ENCODE measurements at regions not wholly inside any gene's neighbourhood (a gene's known extent, or its start where the extent isn't known, plus 50 kb on each side); places are given as distances from the start of the nearest gene placed in this dataset.

DNA sequence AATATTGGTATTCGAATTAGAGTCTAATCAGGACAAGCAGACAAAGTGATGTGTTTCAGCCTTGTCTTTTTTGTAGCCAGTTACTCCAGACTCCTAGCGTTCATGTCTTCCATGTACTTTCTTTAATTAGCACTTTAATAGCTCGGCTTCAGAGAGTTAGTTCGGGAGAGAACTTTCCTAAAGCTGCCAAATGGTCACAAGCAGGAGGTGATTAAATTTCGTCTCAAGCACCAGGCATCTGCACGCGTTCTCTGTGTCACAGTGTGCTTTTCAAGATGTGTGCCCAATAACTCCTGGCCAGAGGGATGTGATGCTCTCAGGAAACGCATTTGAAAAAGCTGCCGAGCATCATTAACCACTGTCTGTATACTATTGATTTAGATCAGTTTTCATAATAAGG is 790.8 kb downstream of the SOCS6 start:
- no peak for TF ChIP-seq POLR2A (IDR thresholded peaks at IDR 0.05)
- TF ChIP-seq, protein P1, sequence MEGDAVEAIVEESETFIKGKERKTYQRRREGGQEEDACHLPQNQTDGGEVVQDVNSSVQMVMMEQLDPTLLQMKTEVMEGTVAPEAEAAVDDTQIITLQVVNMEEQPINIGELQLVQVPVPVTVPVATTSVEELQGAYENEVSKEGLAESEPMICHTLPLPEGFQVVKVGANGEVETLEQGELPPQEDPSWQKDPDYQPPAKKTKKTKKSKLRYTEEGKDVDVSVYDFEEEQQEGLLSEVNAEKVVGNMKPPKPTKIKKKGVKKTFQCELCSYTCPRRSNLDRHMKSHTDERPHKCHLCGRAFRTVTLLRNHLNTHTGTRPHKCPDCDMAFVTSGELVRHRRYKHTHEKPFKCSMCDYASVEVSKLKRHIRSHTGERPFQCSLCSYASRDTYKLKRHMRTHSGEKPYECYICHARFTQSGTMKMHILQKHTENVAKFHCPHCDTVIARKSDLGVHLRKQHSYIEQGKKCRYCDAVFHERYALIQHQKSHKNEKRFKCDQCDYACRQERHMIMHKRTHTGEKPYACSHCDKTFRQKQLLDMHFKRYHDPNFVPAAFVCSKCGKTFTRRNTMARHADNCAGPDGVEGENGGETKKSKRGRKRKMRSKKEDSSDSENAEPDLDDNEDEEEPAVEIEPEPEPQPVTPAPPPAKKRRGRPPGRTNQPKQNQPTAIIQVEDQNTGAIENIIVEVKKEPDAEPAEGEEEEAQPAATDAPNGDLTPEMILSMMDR (IDR thresholded peaks at IDR 0.05), result no peak
